ENCODE measurements at regions not wholly inside any gene's neighbourhood (a gene's known extent, or its start where the extent isn't known, plus 50 kb on each side); places are given as distances from the start of the nearest gene placed in this dataset.

- DNase-seq (ENCODE audit: extremely low spot score): no peak
- no peak for TF ChIP-seq CTCF (IDR thresholded peaks at IDR 0.05; ENCODE audit: control extremely low read depth, extremely low read depth, low read depth, missing control alignments)
- CTCF ChIA-PET: interaction anchor here (1.5 kb wide), 1 partner anchor 158 kb away, joined by 3 read pairs; no protein-coding TSS in a partner anchor
- POLR2A ChIA-PET: no interaction called here
Measured at GRCh38 chr5:32851559-32852173, 140.5 kb downstream of the NPR3 start.

GRCh38 chr5:32852535-32852934 lies 141.4 kb downstream of the NPR3 start:
- CTCF ChIA-PET: interaction anchor here (1.0 to 1.7 kb wide), 3 partner anchors 15 to 159 kb away, joined by 3 to 5 read pairs (median 3); no protein-coding TSS in a partner anchor
- DNase-seq (ENCODE audit: extremely low spot score): no peak

GRCh38 chr5:32852976-32853375 lies 141.9 kb downstream of the NPR3 start:
- ChIA-PET CTCF (interaction anchor here (1.0 to 1.7 kb wide), 3 partner anchors 16 to 159 kb away, joined by 3 to 5 read pairs (median 3); no protein-coding TSS in a partner anchor), POLR2A (no interaction called here)
- no peak for DNase-seq (ENCODE audit: extremely low spot score)
- no peak for TF ChIP-seq CTCF (IDR thresholded peaks at IDR 0.05; ENCODE audit: control extremely low read depth, extremely low read depth, low read depth, missing control alignments)

More at GRCh38 chr5:32852535-32852934, 141.4 kb downstream of the NPR3 start:
- POLR2A ChIA-PET: no interaction called here
- TF ChIP-seq CTCF (IDR thresholded peaks at IDR 0.05; ENCODE audit: control extremely low read depth, extremely low read depth, low read depth, missing control alignments): no peak

- POLR2A ChIA-PET: no interaction called here
- no peak for TF ChIP-seq CTCF (IDR thresholded peaks at IDR 0.05; ENCODE audit: control extremely low read depth, extremely low read depth, low read depth, missing control alignments)
- CTCF ChIA-PET: interaction anchor here (1.5 kb wide), 1 partner anchor 10 kb away, joined by 4 read pairs; no protein-coding TSS in a partner anchor
- no peak for DNase-seq (ENCODE audit: extremely low spot score)
Measured at GRCh38 chr5:32854473-32854872, 143.4 kb downstream of the NPR3 start.

GRCh38 chr5:32859211-32859641 lies 148.1 kb downstream of the NPR3 start:
- CTCF ChIA-PET: no interaction called here
- no peak for TF ChIP-seq CTCF (IDR thresholded peaks at IDR 0.05; ENCODE audit: control extremely low read depth, extremely low read depth, low read depth, missing control alignments)

GRCh38 chr5:32865475-32865874 lies 154.4 kb downstream of the NPR3 start:
- DNase-seq (ENCODE audit: extremely low spot score): no peak
- no peak for TF ChIP-seq CTCF (IDR thresholded peaks at IDR 0.05; ENCODE audit: control extremely low read depth, extremely low read depth, low read depth, missing control alignments)
- ChIA-PET POLR2A (no interaction called here), CTCF (no interaction called here)

More at GRCh38 chr5:32859211-32859641, 148.1 kb downstream of the NPR3 start:
- POLR2A ChIA-PET: no interaction called here
- no peak for DNase-seq (ENCODE audit: extremely low spot score)

Data from GM10248 (cell line).